RWPE1 (cell line): ENCODE measurements at regions not wholly inside any gene's neighbourhood (a gene's known extent, or its start where the extent isn't known, plus 50 kb on each side); places are given as distances from the start of the nearest gene placed in this dataset.
"Not testable (repeated sequence)": the region's sequence is repeated elsewhere in the genome, so short reads cannot be mapped to it uniquely, and the experiment has no call there.

ENCODE experiments used
- CTCF ChIA-PET: fragments of 350-600 bp; sonication (Branson Sonifier 250); formaldehyde crosslinking; extraction: SDS; loops from one replicate; lab custom pipeline; 2021; lab: Yijun Ruan, JAX
- POLR2A ChIA-PET: fragments of 400-600 bp; formaldehyde crosslinking; extraction: SDS; loops from one replicate; lab custom pipeline; 2020; ENCODE audit warnings: antibody characterized with exemption; ENCODE audit not compliant: low non-redundant PET; lab: Yijun Ruan, JAX
- DNase-seq: peaks from one replicate; pipeline ENCODE4 v3.0.0; 2012; ENCODE audit warnings: low spot score
- H3K27ac ChIP-seq: fragments of 450-650 bp; 2 replicates; pipeline ENCODE4 v1.5.1; 2017
- CTCF ChIP-seq: fragments of 450-650 bp; conservative IDR thresholded peaks from 2 replicates; pipeline ENCODE4 v1.5.1; 2017; ENCODE audit warnings: low read depth, mild to moderate bottlenecking

- DNase-seq, result no peak
- H3K27ac ChIP-seq, result no peak overlapping the region
- ChIA-PET CTCF (no interaction called here), POLR2A (no interaction called here)
- TF ChIP-seq CTCF, result no peak
Observed at GRCh38 chr6:11885159-11885558, 106.6 kb upstream of the ADTRP start.

- DNase-seq, CTCF ChIA-PET, POLR2A ChIA-PET, H3K27ac ChIP-seq: not testable (repeated sequence)
Observed at GRCh38 chr6:11883471-11883870, 104.9 kb upstream of the ADTRP start.

- POLR2A ChIA-PET, DNase-seq, H3K27ac ChIP-seq: not testable (repeated sequence)
- CTCF ChIA-PET, result interaction anchor here (0.6 kb wide), 1 partner anchor 19 kb away, joined by 3 read pairs; no protein-coding TSS in a partner anchor
Observed at GRCh38 chr6:11880156-11880555, 101.6 kb upstream of the ADTRP start.

- DNase-seq, result no peak
- POLR2A ChIA-PET, result no interaction called here
- TF ChIP-seq CTCF, result no peak
- CTCF ChIA-PET, result no interaction called here
- H3K27ac ChIP-seq, result no peak overlapping the region
Observed at GRCh38 chr6:11878735-11879134, 100.1 kb upstream of the ADTRP start.

- DNase-seq, result no peak
- ChIA-PET POLR2A (no interaction called here), CTCF (no interaction called here)
- no peak overlapping the region for H3K27ac ChIP-seq
- TF ChIP-seq CTCF, result no peak
Observed at GRCh38 chr6:11878029-11878428, 99.4 kb upstream of the ADTRP start.

GRCh38 chr6:11876934-11877433 lies 98.4 kb upstream of the ADTRP start:
- H3K27ac ChIP-seq, result no peak overlapping the region
- POLR2A ChIA-PET, result no interaction called here
- no peak for TF ChIP-seq CTCF
- CTCF ChIA-PET, result no interaction called here
- DNase-seq, result no peak

GRCh38 chr6:11875325-11876109 lies 96.9 kb upstream of the ADTRP start:
- ChIA-PET POLR2A (no interaction called here), CTCF (no interaction called here)

More at GRCh38 chr6:11875325-11876109, 96.9 kb upstream of the ADTRP start:
- no peak for TF ChIP-seq CTCF
- H3K27ac ChIP-seq, result no peak overlapping the region
- no peak for DNase-seq
